ENCODE measurements at regions not wholly inside any gene's neighbourhood (a gene's known extent, or its start where the extent isn't known, plus 50 kb on each side); places are given as distances from the start of the nearest gene placed in this dataset.
"Not testable (repeated sequence)": the region's sequence is repeated elsewhere in the genome, so short reads cannot be mapped to it uniquely, and the experiment has no call there.

- no peak for DNase-seq
Observed at GRCh38 chr5:101721543-101721942, 574.5 kb downstream of the SLCO4C1 start.

DNA sequence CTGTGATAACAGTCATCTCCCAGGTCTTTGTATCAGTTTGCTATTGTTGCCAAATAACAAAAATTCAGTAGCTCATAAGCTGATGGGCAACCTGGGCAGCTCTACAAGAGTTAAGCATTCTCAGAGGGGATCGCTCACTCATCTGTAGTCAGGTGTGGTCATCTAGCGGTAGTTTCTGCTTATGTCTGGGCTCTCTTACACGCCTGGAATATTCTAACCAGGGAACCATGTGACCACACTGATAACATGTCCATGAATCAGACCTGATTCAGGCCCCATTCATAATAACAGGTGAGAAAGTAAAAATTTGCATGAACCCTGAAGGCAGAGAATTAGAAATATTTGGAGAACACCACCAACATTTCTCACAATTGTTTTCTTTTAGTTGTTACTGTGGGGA, 576.1 kb downstream of the SLCO4C1 start:
- no peak for DNase-seq

GRCh38 chr5:101717721-101718120, 578.4 kb downstream of the SLCO4C1 start:
- no peak for DNase-seq

DNA sequence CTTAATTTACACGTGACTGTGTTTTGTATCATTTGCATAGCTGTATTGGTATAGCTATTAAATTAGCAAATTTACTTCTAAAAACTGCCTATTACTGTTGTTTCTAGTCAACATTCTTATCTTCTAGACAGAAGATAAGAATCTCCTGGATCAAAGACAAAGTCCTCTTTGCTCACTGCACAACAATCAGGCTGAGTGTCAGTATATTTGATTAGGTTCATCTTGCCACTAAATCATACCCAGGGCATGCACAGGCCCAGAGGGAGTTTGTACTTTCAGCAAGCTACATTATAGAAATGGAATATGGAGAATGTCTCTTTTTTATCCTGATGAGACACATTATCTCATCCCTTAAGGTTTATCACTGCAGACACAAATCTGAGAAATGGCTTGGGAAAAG, 579.1 kb downstream of the SLCO4C1 start:
- DNase-seq, result no peak

GRCh38 chr5:101715790-101716189, 580.3 kb downstream of the SLCO4C1 start:
- not testable (repeated sequence) for DNase-seq

GRCh38 chr5:101689306-101689705, 606.8 kb downstream of the SLCO4C1 start:
- no peak for DNase-seq

GRCh38 chr5:101688156-101688555, 607.9 kb downstream of the SLCO4C1 start:
- DNase-seq, result no peak

DNA sequence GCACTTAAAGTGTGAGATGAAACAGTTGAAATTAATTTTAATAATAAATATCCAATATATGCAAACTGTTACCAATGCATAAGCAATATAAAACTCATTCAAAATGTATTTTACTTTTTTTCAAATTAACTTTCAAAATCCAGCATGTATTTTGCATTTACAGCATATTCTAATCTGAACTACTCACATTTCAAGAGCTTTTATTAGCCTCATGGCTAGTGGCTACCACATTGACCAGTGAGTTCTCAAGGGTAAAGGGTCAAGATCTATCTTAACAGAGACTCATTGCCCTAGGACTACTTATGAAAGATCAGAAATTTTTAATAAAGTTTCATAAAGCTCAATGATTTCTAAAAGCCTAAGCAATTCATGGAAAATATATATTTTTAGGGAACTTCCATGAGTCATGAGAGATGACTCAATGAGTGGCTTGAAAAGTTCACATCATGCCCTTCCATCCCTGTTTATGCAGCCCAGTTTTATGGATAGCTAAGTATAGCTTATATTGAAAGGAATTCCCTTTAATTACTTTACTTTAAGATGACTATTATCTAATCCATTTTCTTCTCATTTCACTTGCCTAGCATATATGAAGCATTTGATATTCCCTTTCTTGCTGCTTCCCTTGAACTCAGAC, 608.6 kb downstream of the SLCO4C1 start:
- no peak for DNase-seq

DNA sequence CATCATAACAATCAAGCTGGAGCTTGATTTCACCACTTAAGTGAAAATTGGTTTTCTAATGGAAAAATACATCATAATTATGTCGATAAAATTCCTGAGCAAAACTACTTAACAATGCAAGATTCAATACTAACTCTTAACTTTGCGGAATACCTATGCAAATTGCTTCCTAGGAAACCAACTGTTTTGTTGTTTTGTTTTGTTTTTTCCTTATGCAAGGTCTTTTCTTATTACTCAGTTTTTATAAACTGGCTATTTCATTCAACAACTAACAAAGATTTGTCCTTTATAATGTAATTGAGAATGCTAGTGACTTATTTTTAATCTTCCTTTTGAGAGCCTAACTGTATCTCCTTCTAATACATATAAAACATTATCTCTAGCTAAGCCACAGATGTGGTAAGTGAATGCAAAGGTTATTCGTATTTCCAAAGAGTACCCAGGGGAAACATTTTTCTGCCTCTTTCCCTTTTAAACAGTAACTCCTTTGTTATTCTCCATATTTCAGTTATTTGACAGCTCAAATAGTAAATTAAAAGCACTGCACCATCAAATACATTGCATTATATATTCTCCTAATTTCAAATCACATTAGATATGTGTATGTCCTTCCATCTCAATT, 609.4 kb downstream of the SLCO4C1 start:
- no peak for DNase-seq

DNA sequence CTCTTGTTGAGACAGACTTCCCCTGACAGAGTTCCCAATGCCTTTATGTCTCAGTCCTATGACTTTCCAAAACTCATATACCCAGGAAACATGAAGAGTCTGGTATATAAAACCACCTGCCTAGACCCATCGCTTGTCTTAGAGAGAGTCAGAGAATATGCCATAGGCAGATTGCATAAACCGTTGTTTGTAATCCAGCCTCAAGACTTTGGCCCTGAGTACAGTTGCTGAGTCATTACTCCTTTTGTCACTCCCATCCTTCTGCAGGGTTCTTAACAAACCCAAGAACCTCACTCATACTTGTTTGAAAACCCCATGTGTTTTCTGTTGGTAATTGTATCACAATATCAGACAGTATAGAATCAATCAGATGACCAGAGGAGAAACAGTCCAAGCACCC, 616.3 kb downstream of the SLCO4C1 start:
- no peak for DNase-seq

- DNase-seq, result peak; percentile 22
Observed at GRCh38 chr5:101678481-101679193, 617.4 kb downstream of the SLCO4C1 start.

DNA sequence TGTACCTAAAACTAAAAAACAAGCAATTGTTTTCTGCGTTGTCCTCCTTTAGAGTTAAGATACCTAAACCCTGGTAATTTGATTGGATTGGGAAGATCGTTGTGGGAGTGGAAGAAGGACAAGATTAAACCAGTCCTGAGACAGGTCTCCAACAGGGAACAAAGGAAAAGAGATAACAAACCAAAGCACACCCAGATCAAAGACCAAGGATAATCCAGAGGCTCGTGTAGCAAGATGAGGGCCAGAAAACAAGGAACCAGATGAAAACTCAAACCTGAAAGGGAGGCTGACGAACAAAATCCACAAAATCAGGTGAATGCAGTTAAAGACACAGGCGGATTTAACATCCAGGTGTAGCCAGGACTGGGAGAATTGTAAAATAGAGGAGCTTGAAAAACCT, 618.1 kb downstream of the SLCO4C1 start:
- no peak for DNase-seq

- no peak for DNase-seq
Observed at GRCh38 chr5:101676646-101677045, 619.4 kb downstream of the SLCO4C1 start.

- DNase-seq, result no peak
Observed at GRCh38 chr5:101675510-101676219, 620.4 kb downstream of the SLCO4C1 start.

GRCh38 chr5:101673120-101673519, 623.0 kb downstream of the SLCO4C1 start:
- no peak for DNase-seq

DNA sequence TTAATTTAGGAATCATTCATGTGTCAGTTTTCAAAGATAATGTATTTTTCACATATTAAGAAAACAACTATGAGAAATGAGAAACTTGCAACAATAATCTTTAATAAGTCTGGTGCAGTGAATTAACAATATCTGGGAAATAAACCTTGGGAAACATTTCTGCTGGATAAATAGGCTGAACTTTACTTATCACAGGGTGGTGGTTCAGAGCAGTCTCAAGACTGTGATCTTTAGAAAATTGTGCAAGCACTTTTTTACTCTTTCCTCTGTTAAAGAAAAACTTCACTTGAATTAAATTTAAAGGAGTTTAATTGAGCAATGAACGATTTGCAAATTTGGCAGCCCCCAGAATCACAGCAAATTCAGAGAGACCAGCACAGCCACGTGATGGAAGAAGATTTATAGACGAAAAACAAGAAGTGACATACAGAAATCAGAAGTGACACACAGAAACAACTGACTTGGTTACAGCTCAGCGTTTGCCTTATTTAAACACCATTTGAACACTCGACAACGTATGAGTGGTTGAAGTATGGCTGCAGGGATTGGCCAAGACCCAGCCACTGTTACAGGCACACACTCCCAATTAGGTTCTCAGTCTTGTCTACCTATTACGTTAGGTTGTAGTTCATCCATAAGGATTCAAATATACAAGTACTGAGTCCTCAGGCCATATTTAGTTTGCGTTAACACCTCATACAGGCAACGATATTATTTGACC, 631.9 kb downstream of the SLCO4C1 start:
- DNase-seq, result no peak

DNA sequence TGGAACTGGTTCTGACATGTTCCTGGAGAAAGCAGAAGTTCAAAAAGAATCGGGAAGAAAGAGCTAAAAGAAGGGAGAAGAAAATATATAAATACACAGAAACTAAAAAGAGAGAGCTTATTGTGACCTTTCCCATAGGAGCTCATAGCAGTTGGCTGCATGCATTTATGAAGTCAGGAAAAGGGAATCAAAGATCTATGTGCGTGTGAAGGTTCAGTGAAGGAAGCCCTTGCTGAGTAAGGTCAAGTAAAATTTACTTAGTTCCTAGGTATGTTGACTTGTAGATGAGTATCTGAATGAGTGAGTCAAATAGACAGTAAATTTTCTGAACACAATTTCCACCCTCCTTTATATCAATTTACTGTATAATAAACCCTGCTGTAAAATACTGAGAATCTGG, 632.5 kb downstream of the SLCO4C1 start:
- DNase-seq, result no peak

GRCh38 chr5:101662263-101662662, 633.8 kb downstream of the SLCO4C1 start:
- DNase-seq, result no peak

GRCh38 chr5:101658433-101658832, 637.7 kb downstream of the SLCO4C1 start:
- no peak for DNase-seq

DNA sequence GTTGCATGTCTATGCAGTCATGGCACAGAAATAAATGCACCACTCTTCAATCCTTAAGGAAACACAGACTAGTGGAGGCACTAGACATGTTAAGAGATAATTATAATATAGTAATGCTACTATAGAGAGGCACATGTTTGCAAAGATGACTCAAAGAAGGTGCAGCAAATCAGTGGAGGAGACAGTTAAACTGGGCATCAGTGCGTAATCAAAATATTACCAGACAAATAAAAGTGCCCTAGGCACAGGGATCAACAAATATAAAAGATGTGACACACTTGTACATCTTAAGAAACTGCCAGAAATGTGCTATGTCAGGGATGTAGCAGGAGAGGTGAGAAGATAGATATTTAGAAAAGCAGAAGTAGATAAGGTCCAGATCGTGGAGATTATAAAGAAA, 642.1 kb downstream of the SLCO4C1 start:
- DNase-seq, result no peak

- no peak for DNase-seq
Observed at GRCh38 chr5:101647861-101648260, 648.2 kb downstream of the SLCO4C1 start.

DNA sequence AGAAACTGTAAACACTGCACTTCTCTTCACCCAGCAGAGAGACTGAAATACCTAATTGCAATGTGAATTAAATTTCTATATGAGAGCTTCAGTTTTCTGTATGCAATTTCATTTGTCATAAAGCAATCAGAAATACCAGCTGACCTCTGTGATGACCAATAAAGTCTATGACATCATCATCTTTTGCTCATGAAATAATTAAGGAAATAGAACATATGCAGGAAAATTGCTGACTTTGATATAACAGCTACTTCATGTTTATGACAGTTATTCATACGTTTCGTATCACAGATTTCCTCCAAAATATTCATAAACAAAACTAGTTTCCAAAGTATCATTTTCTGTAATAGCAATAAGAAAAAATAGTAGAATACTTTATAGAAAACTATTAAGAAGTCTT, 652.3 kb downstream of the SLCO4C1 start:
- DNase-seq, result no peak

DNA sequence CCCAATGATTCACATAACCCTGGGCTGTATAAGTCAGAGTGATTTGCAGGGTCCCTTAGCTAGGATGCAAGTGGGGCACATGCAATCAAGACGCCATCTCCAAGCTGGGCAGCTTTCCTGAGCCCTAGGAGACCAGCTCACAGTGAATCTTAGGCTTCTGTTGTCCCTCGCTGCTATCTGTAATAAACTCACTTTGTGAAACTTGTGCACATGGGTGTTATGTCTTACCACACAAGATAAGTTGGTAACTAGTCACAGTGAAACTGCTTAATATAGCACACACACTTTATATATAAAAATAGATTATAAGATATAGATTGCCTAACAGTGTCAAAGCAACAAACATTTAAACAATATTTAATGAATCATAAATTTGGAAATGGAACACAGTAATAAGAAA, 658.5 kb downstream of the SLCO4C1 start:
- no peak for DNase-seq
